ENCODE measurements at regions not wholly inside any gene's neighbourhood (a gene's known extent, or its start where the extent isn't known, plus 50 kb on each side); places are given as distances from the start of the nearest gene placed in this dataset.
"Not testable (repeated sequence)": the region's sequence is repeated elsewhere in the genome, so short reads cannot be mapped to it uniquely, and the experiment has no call there.

- DNase-seq (ENCODE audit: extremely low read depth, insufficient read length): no peak
These were observed 97.4 kb upstream of the RNU6-1 start for GRCh38 chr15:67937153-67937761.

GRCh38 chr15:67939179-67939578 lies 99.3 kb upstream of the RNU6-1 start:
- not testable (repeated sequence) for H3K4me3 ChIP-seq (replicated peaks; ENCODE audit: low read depth, low read length); H3K36me3 ChIP-seq (ENCODE audit: control insufficient read depth, insufficient read depth, low read length); DNase-seq (ENCODE audit: extremely low read depth, insufficient read length); H3K27me3 ChIP-seq (replicated peaks; ENCODE audit: control insufficient read depth, insufficient read depth, low read length)

More at GRCh38 chr15:67937153-67937761, 97.4 kb upstream of the RNU6-1 start:
- Histone ChIP-seq H3K4me3 (replicated peaks; ENCODE audit: low read depth, low read length) (no peak overlapping the region), H3K27me3 (replicated peaks; ENCODE audit: control insufficient read depth, insufficient read depth, low read length) (no peaks in the 10 kb centered on the region), H3K36me3 (ENCODE audit: control insufficient read depth, insufficient read depth, low read length) (no peaks in the 10 kb centered on the region)
- TF ChIP-seq CTCF (IDR thresholded peaks at IDR 0.05; ENCODE audit: insufficient read depth, low read length, poor library complexity, severe bottlenecking): no peak

GRCh38 chr15:67939588-67940323 lies 99.9 kb upstream of the RNU6-1 start:
- H3K27me3 ChIP-seq (replicated peaks; ENCODE audit: control insufficient read depth, insufficient read depth, low read length); H3K4me3 ChIP-seq (replicated peaks; ENCODE audit: low read depth, low read length); H3K36me3 ChIP-seq (ENCODE audit: control insufficient read depth, insufficient read depth, low read length); DNase-seq (ENCODE audit: extremely low read depth, insufficient read length): not testable (repeated sequence)
- peak; percentile 35 for TF ChIP-seq CTCF (IDR thresholded peaks at IDR 0.05; ENCODE audit: insufficient read depth, low read length, poor library complexity, severe bottlenecking)

GRCh38 chr15:67940324-67940719 lies 100.5 kb upstream of the RNU6-1 start:
- no peak for DNase-seq (ENCODE audit: extremely low read depth, insufficient read length)
- Histone ChIP-seq H3K36me3 (ENCODE audit: control insufficient read depth, insufficient read depth, low read length) (no peaks in the 10 kb centered on the region), H3K27me3 (replicated peaks; ENCODE audit: control insufficient read depth, insufficient read depth, low read length) (no peaks in the 10 kb centered on the region), H3K4me3 (replicated peaks; ENCODE audit: low read depth, low read length) (no peak overlapping the region)
- no peak for TF ChIP-seq CTCF (IDR thresholded peaks at IDR 0.05; ENCODE audit: insufficient read depth, low read length, poor library complexity, severe bottlenecking)

DNA sequence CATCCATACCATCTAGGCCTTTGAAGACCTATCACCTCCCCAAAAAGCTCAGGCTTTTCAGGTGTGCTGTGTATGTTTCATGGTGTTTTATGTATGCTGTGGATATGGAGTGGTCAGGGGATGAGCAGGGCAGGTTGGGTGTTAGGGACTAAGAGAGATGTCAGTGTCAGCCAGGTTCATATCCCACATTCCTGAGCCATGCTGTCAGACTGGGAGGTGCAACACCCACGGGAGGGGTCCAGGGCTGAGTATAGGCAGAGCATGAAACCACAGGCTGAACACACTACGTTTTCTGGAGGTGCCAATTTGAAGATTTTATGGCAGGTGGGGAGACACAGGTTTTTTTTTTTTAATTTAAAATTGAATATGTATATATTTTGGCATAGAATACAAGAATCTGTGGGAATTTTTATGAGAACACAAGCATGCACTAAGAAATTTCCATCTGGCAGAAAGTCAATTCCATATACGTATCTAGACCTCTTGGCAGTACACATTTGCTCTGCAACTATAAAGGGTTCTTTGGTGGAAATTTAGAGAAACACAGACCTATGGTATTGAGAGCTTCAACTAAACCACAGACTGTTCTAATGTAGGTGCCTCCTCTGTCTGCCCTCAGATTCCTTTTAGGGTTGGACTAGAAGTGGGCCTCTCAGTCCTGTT lies 101.9 kb upstream of the RNU6-1 start:
- Histone ChIP-seq H3K36me3 (ENCODE audit: control insufficient read depth, insufficient read depth, low read length) (no peaks in the 10 kb centered on the region), H3K4me3 (replicated peaks; ENCODE audit: low read depth, low read length) (no peak overlapping the region), H3K27me3 (replicated peaks; ENCODE audit: control insufficient read depth, insufficient read depth, low read length) (no peaks in the 10 kb centered on the region)
- DNase-seq (ENCODE audit: extremely low read depth, insufficient read length): no peak
- no peak for TF ChIP-seq CTCF (IDR thresholded peaks at IDR 0.05; ENCODE audit: insufficient read depth, low read length, poor library complexity, severe bottlenecking)

DNA sequence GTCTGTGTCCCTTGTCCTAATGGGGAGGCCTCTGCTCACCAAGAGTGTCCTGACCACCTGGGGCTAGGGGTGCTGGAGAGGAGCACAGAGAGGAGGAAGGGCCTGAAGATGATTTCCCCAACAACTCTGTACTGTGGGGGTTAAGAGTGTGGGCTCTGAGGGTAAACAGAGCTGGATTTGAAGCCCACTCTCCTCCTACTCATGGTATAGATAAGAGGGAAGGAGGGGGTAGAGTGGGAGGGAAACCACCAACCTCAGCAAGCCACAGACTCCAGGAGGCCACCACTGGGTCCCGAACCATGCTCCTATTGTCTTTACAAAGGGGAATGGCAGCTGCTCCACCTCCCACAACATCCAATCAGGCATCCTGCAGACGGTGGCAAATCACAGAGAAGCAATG lies 103.6 kb upstream of the RNU6-1 start:
- no peak for TF ChIP-seq CTCF (IDR thresholded peaks at IDR 0.05; ENCODE audit: insufficient read depth, low read length, poor library complexity, severe bottlenecking)
- no peak overlapping the region for H3K4me3 ChIP-seq (replicated peaks; ENCODE audit: low read depth, low read length)
- H3K27me3 ChIP-seq (replicated peaks; ENCODE audit: control insufficient read depth, insufficient read depth, low read length): no peaks in the 10 kb centered on the region
- no peaks in the 10 kb centered on the region for H3K36me3 ChIP-seq (ENCODE audit: control insufficient read depth, insufficient read depth, low read length)
- DNase-seq (ENCODE audit: extremely low read depth, insufficient read length): no peak

Measured in GM06990 (cell line).